ENCODE measurements at regions not wholly inside any gene's neighbourhood (a gene's known extent, or its start where the extent isn't known, plus 50 kb on each side); places are given as distances from the start of the nearest gene placed in this dataset.

DNA sequence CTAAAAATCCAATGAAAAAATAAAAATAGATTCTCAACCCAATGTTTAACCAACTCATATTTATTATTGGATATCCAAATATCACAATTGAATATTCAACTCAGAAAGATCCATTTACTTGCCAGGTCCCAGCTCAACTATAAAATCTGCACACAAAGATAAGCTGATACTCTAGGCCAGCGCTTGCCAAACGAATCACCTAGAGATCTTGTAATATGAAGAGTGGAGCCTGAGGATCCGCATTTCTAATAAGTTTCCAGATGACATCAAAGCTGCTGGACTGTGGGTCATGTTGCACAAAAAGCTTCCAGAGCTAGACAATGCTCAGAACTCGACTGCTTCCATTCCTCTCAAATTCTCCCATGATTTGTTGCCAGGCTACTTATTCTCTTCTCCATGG, 51.7 kb upstream of the HSF2 start:
- Mint-ChIP-seq H3K27ac (no peak overlapping the region), H3K9me3 (no peaks in the 10 kb centered on the region), H3K4me1 (no peaks in the 10 kb centered on the region), H3K36me3 (ENCODE audit: insufficient read depth in 1 of 3, low read depth in 3 of 3) (no peaks in the 10 kb centered on the region), H3K4me3 (no peak overlapping the region), H3K27me3 (ENCODE audit: low read depth) (no peaks in the 10 kb centered on the region; the same call in none of the 2 replicates)
- no peak overlapping the region for H3K4ac ChIP-seq (ENCODE audit: low read depth, low read length)
- no peaks in the 10 kb centered on the region for H3K9me3 ChIP-seq (ENCODE audit: control insufficient read depth, low read depth, low read length)
- no peaks in the 10 kb centered on the region for H3K23me2 ChIP-seq (ENCODE audit: insufficient read length, low read depth, low read length, poor library complexity, severe bottlenecking)
- H3K9ac ChIP-seq (ENCODE audit: extremely low read depth, insufficient read length, low read length) = no peak overlapping the region
- no peak overlapping the region for H3K56ac ChIP-seq (ENCODE audit: insufficient read length, low read depth, low read length)
- WGBS (ENCODE audit: extremely low coverage, insufficient read length, low lambda C conversion rate) = no CpG with 5 or more reads among the region's 4 CpGs
- no peak overlapping the region for H2BK12ac ChIP-seq (ENCODE audit: insufficient read length, low read depth, low read length)
- no peak overlapping the region for H3K23ac ChIP-seq (ENCODE audit: insufficient read length, low read depth, low read length)
- no peaks in the 10 kb centered on the region for H3K79me1 ChIP-seq (ENCODE audit: insufficient read depth, low read depth, low read length, poor library complexity, severe bottlenecking)
- no peak overlapping the region for H3T11ph ChIP-seq (ENCODE audit: low read length)
- H4K8ac ChIP-seq (replicated peaks; ENCODE audit: insufficient read length, low read depth, low read length) = no peak overlapping the region
- no peaks in the 10 kb centered on the region for H3K79me2 ChIP-seq (ENCODE audit: insufficient read depth, low read length)
- no peaks in the 10 kb centered on the region for H3K4me1 ChIP-seq (ENCODE audit: insufficient read depth, low read length)
- no peak overlapping the region for H2AFZ ChIP-seq (ENCODE audit: low read length)
- H2BK20ac ChIP-seq (ENCODE audit: low read depth, low read length, poor library complexity, severe bottlenecking) = no peak overlapping the region
- no peak overlapping the region for H3K18ac ChIP-seq (ENCODE audit: insufficient read length, low read depth, low read length)
- TF ChIP-seq, protein P1, sequence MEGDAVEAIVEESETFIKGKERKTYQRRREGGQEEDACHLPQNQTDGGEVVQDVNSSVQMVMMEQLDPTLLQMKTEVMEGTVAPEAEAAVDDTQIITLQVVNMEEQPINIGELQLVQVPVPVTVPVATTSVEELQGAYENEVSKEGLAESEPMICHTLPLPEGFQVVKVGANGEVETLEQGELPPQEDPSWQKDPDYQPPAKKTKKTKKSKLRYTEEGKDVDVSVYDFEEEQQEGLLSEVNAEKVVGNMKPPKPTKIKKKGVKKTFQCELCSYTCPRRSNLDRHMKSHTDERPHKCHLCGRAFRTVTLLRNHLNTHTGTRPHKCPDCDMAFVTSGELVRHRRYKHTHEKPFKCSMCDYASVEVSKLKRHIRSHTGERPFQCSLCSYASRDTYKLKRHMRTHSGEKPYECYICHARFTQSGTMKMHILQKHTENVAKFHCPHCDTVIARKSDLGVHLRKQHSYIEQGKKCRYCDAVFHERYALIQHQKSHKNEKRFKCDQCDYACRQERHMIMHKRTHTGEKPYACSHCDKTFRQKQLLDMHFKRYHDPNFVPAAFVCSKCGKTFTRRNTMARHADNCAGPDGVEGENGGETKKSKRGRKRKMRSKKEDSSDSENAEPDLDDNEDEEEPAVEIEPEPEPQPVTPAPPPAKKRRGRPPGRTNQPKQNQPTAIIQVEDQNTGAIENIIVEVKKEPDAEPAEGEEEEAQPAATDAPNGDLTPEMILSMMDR (conservative IDR thresholded peaks at IDR 0.05) = no peak
- no peak overlapping the region for H3K14ac ChIP-seq (ENCODE audit: insufficient read depth, low read length)
- no peaks in the 10 kb centered on the region for H4K20me1 ChIP-seq (ENCODE audit: control insufficient read depth, insufficient read depth, insufficient read length)
- H3K27me3 ChIP-seq (ENCODE audit: insufficient read depth, low read length) = no peaks in the 10 kb centered on the region
- no peak overlapping the region for H3K4me2 ChIP-seq (ENCODE audit: insufficient read depth, insufficient read length, low read length)
- H4K91ac ChIP-seq (ENCODE audit: insufficient read length, low read depth, low read length) = no peak overlapping the region
- H3K27ac ChIP-seq (ENCODE audit: insufficient read length, low read depth, low read length) = no peak overlapping the region
- H2BK15ac ChIP-seq (ENCODE audit: low read depth, low read length) = no peak overlapping the region
- no peak for DNase-seq
- H4K5ac ChIP-seq (ENCODE audit: insufficient read length, low read depth, low read length) = no peak overlapping the region
- no peak overlapping the region for H2BK120ac ChIP-seq (ENCODE audit: low read depth, low read length, poor library complexity, severe bottlenecking)
- H2BK5ac ChIP-seq (ENCODE audit: insufficient read length, low read length) = no peak overlapping the region
- H2AK5ac ChIP-seq (ENCODE audit: insufficient read length, low read length) = no peak overlapping the region

Data from H9 (cell line).